T-helper 22 cell (primary cell): ENCODE measurements at regions not wholly inside any gene's neighbourhood (a gene's known extent, or its start where the extent isn't known, plus 50 kb on each side); places are given as distances from the start of the nearest gene placed in this dataset.
"Not testable (repeated sequence)": the region's sequence is repeated elsewhere in the genome, so short reads cannot be mapped to it uniquely, and the experiment has no call there.

Experiments
- DNase-seq: peaks from one replicate; pipeline ENCODE4 v3.0.0-alpha.2; 2020; ENCODE audit warnings: low read depth

GRCh38 chr3:157920822-157921700 lies 185.2 kb downstream of the SHOX2 start:
- DNase-seq = no peak

GRCh38 chr3:157919319-157919887 lies 186.8 kb downstream of the SHOX2 start:
- no peak for DNase-seq

- DNase-seq = no peak
These were observed 187.8 kb downstream of the SHOX2 start for GRCh38 chr3:157918402-157918801.

- no peak for DNase-seq
These were observed 189.5 kb downstream of the SHOX2 start for GRCh38 chr3:157916672-157917071.

- DNase-seq = no peak
These were observed 191.3 kb downstream of the SHOX2 start for GRCh38 chr3:157914882-157915281.

- DNase-seq = no peak
These were observed 192.5 kb downstream of the SHOX2 start for GRCh38 chr3:157913741-157914150.

GRCh38 chr3:157912514-157913451 lies 193.4 kb downstream of the SHOX2 start:
- no peak for DNase-seq

GRCh38 chr3:157906627-157907026 lies 199.6 kb downstream of the SHOX2 start:
- DNase-seq = no peak

GRCh38 chr3:157905885-157906284 lies 200.3 kb downstream of the SHOX2 start:
- no peak for DNase-seq

GRCh38 chr3:157902680-157903079 lies 203.5 kb downstream of the SHOX2 start:
- DNase-seq = not testable (repeated sequence)

GRCh38 chr3:157888040-157888439 lies 218.2 kb downstream of the SHOX2 start:
- DNase-seq = no peak

- DNase-seq = no peak
These were observed 229.7 kb downstream of the SHOX2 start for GRCh38 chr3:157876556-157876955.

- DNase-seq = no peak
These were observed 233.3 kb downstream of the SHOX2 start for GRCh38 chr3:157872902-157873301.

- no peak for DNase-seq
These were observed 234.3 kb downstream of the SHOX2 start for GRCh38 chr3:157871838-157872460.

- DNase-seq = no peak
These were observed 235.0 kb downstream of the SHOX2 start for GRCh38 chr3:157871248-157871647.

- no peak for DNase-seq
These were observed 237.3 kb downstream of the SHOX2 start for GRCh38 chr3:157868946-157869345.

- DNase-seq = no peak
These were observed 238.0 kb downstream of the SHOX2 start for GRCh38 chr3:157868196-157868595.

GRCh38 chr3:157865352-157866000 lies 240.7 kb downstream of the SHOX2 start:
- no peak for DNase-seq

GRCh38 chr3:157861076-157861765 lies 245.0 kb downstream of the SHOX2 start:
- no peak for DNase-seq

- no peak for DNase-seq
These were observed 246.7 kb downstream of the SHOX2 start for GRCh38 chr3:157859541-157859940.

- no peak for DNase-seq
These were observed 247.4 kb downstream of the SHOX2 start for GRCh38 chr3:157858821-157859220.
